Chondrocyte (in vitro differentiated cells): ENCODE measurements at regions not wholly inside any gene's neighbourhood (a gene's known extent, or its start where the extent isn't known, plus 50 kb on each side); places are given as distances from the start of the nearest gene placed in this dataset.
A peak's percentile ranks its signal among the peaks of the same experiment; 100 is the strongest.

Experiments used
- DNase-seq: peaks from one replicate; pipeline ENCODE4 v3.0.0; 2021; ENCODE audit warnings: mixed read lengths, low spot score
- H3K27ac Mint-ChIP-seq: one replicate; pipeline ENCODE4 v1.8.0; 2021; ENCODE audit warnings: mild to moderate bottlenecking, moderate library complexity, mixed read lengths; ENCODE audit not compliant: unreplicated experiment
- H3K27me3 Mint-ChIP-seq: 2 replicates; pipeline ENCODE4 v1.8.0; 2021; ENCODE audit warnings: low read depth, mixed read lengths
- H3K36me3 Mint-ChIP-seq: 2 replicates; pipeline ENCODE4 v1.8.0; 2021; ENCODE audit warnings: low read depth, mixed read lengths
- H3K4me1 Mint-ChIP-seq: 2 replicates; pipeline ENCODE4 v1.8.0; 2021; ENCODE audit warnings: low read depth, mild to moderate bottlenecking, mixed read lengths
- H3K4me3 Mint-ChIP-seq: one replicate; pipeline ENCODE4 v1.8.0; 2021; ENCODE audit warnings: mild to moderate bottlenecking, moderate library complexity, mixed read lengths; ENCODE audit not compliant: unreplicated experiment
- H3K9me3 Mint-ChIP-seq: 2 replicates; pipeline ENCODE4 v1.8.0; 2021; ENCODE audit warnings: low read depth, mixed read lengths
- TF ChIP-seq, protein P1 (sequence below): fragments of 200-600 bp; sonication (generic); IDR thresholded peaks from 2 replicates; pipeline ENCODE4 v1.5.0; 2021; ENCODE audit warnings: antibody characterized with exemption, mild to moderate bottlenecking, moderate library complexity

DNA sequence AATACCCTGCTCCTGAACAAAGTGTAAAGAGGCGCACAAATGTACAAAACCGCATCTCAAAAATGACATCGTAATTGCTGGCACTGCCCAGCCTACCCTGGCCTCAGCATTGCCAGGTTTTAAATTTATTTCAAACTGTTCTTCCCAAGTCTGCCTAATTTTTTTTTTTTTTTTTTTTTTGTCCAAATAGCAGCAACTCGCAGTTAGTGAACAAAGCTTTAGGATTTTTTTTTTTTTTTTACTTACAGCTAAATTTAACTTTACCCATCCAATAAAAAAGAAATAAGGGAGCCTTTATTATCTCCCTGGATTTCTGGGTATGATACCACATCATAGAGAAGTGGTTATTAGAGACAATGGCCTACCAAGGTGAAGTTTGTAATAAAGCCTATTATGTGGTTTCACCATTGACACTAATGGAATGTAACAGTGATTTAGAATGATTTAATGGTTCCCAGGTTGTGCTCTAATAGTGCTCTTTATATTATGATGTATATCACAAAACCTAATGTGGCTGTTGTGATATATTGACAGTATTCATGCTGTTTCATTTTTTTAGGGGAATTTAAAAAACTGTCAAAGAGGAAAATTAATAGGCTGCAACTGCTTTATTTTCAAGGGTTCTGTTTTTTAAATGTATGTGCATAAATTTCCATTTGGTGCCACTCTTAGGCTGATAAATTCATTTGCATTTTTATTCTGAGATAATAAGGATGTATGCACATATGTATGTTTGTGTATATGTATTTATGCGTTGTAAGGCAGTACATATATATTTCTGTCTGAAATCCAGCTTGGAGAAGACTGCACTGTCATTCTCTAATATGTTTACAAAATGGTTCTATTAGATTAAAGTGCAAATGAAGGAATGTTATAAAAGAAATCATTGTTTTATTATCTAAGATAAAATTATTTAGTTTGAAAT is 309.0 kb downstream of the TFEC start:
- DNase-seq: no peak
- no peaks in the 10 kb centered on the region for H3K9me3 Mint-ChIP-seq

DNA sequence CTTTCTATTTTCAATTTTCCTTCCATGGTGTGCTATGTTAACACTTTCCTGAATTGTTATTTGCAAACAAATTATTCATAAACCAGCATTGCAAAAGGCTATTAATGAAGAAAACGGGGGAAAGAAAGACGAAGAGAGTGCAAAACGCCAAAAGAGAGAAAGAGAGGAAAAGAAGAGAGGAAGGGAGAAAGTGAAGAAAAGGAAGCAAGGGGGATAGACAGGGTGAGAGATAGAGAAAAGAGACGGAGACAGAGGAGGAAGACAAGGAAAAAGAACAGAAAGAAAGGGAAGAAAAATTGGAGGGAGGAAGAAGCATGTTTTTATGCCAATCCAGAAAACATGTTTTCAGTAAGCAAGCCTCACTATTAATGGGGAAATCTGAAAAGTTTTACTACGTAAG is 310.6 kb downstream of the TFEC start:
- TF ChIP-seq, protein P1, sequence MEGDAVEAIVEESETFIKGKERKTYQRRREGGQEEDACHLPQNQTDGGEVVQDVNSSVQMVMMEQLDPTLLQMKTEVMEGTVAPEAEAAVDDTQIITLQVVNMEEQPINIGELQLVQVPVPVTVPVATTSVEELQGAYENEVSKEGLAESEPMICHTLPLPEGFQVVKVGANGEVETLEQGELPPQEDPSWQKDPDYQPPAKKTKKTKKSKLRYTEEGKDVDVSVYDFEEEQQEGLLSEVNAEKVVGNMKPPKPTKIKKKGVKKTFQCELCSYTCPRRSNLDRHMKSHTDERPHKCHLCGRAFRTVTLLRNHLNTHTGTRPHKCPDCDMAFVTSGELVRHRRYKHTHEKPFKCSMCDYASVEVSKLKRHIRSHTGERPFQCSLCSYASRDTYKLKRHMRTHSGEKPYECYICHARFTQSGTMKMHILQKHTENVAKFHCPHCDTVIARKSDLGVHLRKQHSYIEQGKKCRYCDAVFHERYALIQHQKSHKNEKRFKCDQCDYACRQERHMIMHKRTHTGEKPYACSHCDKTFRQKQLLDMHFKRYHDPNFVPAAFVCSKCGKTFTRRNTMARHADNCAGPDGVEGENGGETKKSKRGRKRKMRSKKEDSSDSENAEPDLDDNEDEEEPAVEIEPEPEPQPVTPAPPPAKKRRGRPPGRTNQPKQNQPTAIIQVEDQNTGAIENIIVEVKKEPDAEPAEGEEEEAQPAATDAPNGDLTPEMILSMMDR: no peak
- Mint-ChIP-seq H3K4me1 (no peaks in the 10 kb centered on the region), H3K27ac (no peak overlapping the region), H3K36me3 (no peaks in the 10 kb centered on the region), H3K4me3 (no peak overlapping the region), H3K27me3 (peaks cover 3% of the 10 kb centered on the region), H3K9me3 (no peaks in the 10 kb centered on the region)
- no peak for DNase-seq

More for the DNA sequence above, 309.0 kb downstream of the TFEC start:
- H3K36me3 Mint-ChIP-seq: no peaks in the 10 kb centered on the region
- no peak overlapping the region for H3K4me3 Mint-ChIP-seq
- H3K27ac Mint-ChIP-seq: no peak overlapping the region
- H3K4me1 Mint-ChIP-seq: no peaks in the 10 kb centered on the region
- H3K27me3 Mint-ChIP-seq: peaks cover 3% of the 10 kb centered on the region
- TF ChIP-seq, protein P1: no peak

DNA sequence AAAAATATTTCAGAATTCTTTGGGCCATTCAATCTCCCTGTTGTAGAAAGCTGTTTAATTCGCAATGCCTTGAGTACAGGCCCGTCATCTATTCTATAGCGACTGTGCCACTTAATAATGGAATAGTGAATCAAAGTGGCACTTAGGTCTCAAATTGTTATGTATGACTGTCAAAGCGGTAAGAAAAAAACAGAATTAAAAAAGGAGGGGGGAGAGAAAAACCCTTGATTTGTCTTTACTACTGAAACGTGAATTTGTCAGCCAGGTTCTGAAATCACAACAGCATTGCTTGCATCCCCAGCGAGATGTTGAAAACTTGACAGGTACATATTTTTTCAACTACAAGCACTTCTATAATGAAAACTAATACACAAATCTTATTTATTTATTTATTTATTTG is 320.9 kb downstream of the TFEC start:
- no peaks in the 10 kb centered on the region for H3K27me3 Mint-ChIP-seq
- DNase-seq: no peak
- H3K4me1 Mint-ChIP-seq: no peaks in the 10 kb centered on the region
- no peaks in the 10 kb centered on the region for H3K36me3 Mint-ChIP-seq
- TF ChIP-seq, protein P1: no peak
- H3K9me3 Mint-ChIP-seq: no peaks in the 10 kb centered on the region
- no peak overlapping the region for H3K27ac Mint-ChIP-seq
- H3K4me3 Mint-ChIP-seq: no peak overlapping the region

DNA sequence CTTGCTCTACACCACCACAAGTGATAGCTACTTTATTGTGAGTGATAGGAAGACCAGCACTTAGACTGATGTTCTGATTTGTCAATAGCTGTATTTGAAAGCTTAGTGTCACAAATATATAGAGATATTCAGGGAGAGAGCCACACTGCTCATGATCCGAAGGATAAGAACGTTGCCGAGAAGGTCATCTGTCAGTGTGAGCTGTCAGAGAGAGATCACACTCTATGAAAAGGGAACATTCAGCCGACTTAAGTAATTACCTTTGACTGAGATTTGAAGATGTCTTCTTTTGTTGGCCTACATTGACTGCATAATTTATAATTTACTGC is 322.6 kb downstream of the TFEC start:
- no peak for DNase-seq
- TF ChIP-seq, protein P1: no peak
- H3K36me3 Mint-ChIP-seq: no peaks in the 10 kb centered on the region
- H3K27ac Mint-ChIP-seq: no peak overlapping the region
- H3K4me1 Mint-ChIP-seq: no peaks in the 10 kb centered on the region
- no peaks in the 10 kb centered on the region for H3K27me3 Mint-ChIP-seq
- no peaks in the 10 kb centered on the region for H3K9me3 Mint-ChIP-seq
- no peak overlapping the region for H3K4me3 Mint-ChIP-seq

DNA sequence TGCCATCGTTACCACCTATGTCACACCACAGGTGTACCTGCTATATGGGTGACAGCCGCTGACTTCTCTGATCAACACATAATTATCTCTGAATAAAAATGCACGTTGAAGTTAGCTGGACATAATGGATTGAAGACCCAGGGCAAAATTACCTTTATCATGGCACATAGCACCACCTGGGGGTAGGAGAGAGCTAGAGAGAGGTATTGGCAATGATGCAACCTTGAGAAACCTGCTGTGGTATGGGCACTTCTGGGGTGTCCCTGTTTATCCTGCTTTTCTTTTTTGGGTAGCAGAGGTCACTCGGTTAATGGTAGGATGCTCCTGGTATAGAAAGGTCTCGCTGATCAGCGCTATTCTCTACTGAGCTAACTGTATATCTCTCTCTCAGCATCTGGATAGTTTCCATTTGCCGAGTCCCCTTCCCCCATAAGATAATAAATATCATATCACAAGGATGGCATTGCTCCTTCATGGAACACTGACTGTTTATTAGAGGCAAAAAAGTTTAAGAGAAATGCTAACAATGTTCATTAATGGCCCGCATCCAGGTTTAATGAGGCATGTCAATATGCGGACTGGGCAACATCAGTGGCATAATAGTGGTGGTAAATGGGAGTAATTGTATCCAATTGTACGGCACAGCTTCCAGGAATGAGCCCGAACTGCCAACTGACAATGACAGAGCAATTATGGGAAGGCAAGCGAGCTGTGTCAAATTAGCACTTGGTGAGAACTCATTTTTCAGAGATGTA is 323.1 kb downstream of the TFEC start:
- H3K27me3 Mint-ChIP-seq: no peaks in the 10 kb centered on the region
- no peaks in the 10 kb centered on the region for H3K9me3 Mint-ChIP-seq
- H3K27ac Mint-ChIP-seq: no peak overlapping the region
- H3K4me3 Mint-ChIP-seq: no peak overlapping the region
- TF ChIP-seq, protein P1: peak; percentile 69
- H3K4me1 Mint-ChIP-seq: no peaks in the 10 kb centered on the region
- no peak for DNase-seq
- no peaks in the 10 kb centered on the region for H3K36me3 Mint-ChIP-seq
